Activated naive CD4-positive, alpha-beta T cell treated with anti-CD3 and anti-CD28 coated beads, Interleukin-2, amount 50 U/mL, for 72 hours (primary cell): ENCODE measurements at regions not wholly inside any gene's neighbourhood (a gene's known extent, or its start where the extent isn't known, plus 50 kb on each side); places are given as distances from the start of the nearest gene placed in this dataset.
"Not testable (repeated sequence)": the region's sequence is repeated elsewhere in the genome, so short reads cannot be mapped to it uniquely, and the experiment has no call there.

Experiments
- ATAC-seq, 2 donors: fragments of 150-1000 bp; cut with Tn5 transposase; 2 replicates each; pipeline ENCODE4 v1.10.0; 2021; ENCODE audit warnings: mild to moderate bottlenecking in 2 of 2, moderate library complexity in 2 of 2
- DNase-seq, 2 donors: peaks; one replicate each; pipeline ENCODE4 v3.0.0; 2021 to 2022; ENCODE audit warnings: low spot score in 2 of 2
- H3K27ac Mint-ChIP-seq, 2 donors: one replicate each; pipeline ENCODE4 v1.8.0; 2022; ENCODE audit warnings: mild to moderate bottlenecking in 2 of 2, mixed read lengths in 2 of 2
- H3K36me3 Mint-ChIP-seq, 2 donors: one replicate each; pipeline ENCODE4 v1.8.0; 2022; ENCODE audit warnings: mixed read lengths in 2 of 2
- H3K9me3 Mint-ChIP-seq, 2 donors: one replicate each; pipeline ENCODE4 v1.8.0; 2022; ENCODE audit warnings: mixed read lengths in 2 of 2

GRCh38 chr2:16415861-16416260 lies 249.8 kb downstream of the CYRIA start:
- H3K9me3 Mint-ChIP-seq = peaks cover 5 to 13% of the 10 kb centered on the region in 2 donors
- H3K36me3 Mint-ChIP-seq, ATAC-seq, H3K27ac Mint-ChIP-seq, DNase-seq: not testable (repeated sequence)

- Mint-ChIP-seq H3K27ac (no peak overlapping the region), H3K36me3 (no peaks in the 10 kb centered on the region), H3K9me3 (peaks cover 10 to 13% of the 10 kb centered on the region in 2 donors)
- DNase-seq = no peak
- no peak for ATAC-seq
Measured at GRCh38 chr2:16413947-16414346, 251.7 kb downstream of the CYRIA start.

GRCh38 chr2:16413285-16413684 lies 252.3 kb downstream of the CYRIA start:
- DNase-seq (no peak), ATAC-seq (no peak)
- Mint-ChIP-seq H3K27ac (no peak overlapping the region), H3K36me3 (no peaks in the 10 kb centered on the region), H3K9me3 (peaks cover 10 to 13% of the 10 kb centered on the region in 2 donors)

- no peak overlapping the region for H3K27ac Mint-ChIP-seq
- peaks cover 10 to 13% of the 10 kb centered on the region in 2 donors for H3K9me3 Mint-ChIP-seq
- ATAC-seq (no peak), DNase-seq (no peak)
- H3K36me3 Mint-ChIP-seq = no peaks in the 10 kb centered on the region
Measured at GRCh38 chr2:16412321-16413030, 253.2 kb downstream of the CYRIA start.

GRCh38 chr2:16411788-16412187 lies 253.8 kb downstream of the CYRIA start:
- Mint-ChIP-seq H3K36me3 (no peaks in the 10 kb centered on the region), H3K27ac (no peak overlapping the region), H3K9me3 (peaks cover 10 to 13% of the 10 kb centered on the region in 2 donors)
- ATAC-seq (no peak), DNase-seq (no peak)

- ATAC-seq (no peak), DNase-seq (no peak)
- Mint-ChIP-seq H3K27ac (no peak overlapping the region), H3K36me3 (no peaks in the 10 kb centered on the region), H3K9me3 (peaks cover 5 to 7% of the 10 kb centered on the region in 2 donors)
Measured at GRCh38 chr2:16409849-16410248, 255.8 kb downstream of the CYRIA start.

- peak overlapping the region in 1 of 2 donors; percentile 39 for H3K27ac Mint-ChIP-seq
- ATAC-seq (no peak), DNase-seq (no peak)
- H3K9me3 Mint-ChIP-seq = peaks cover 5 to 7% of the 10 kb centered on the region in 2 donors
- H3K36me3 Mint-ChIP-seq = no peaks in the 10 kb centered on the region
Measured at GRCh38 chr2:16409006-16409390, 256.6 kb downstream of the CYRIA start.

GRCh38 chr2:16408331-16409005 lies 257.2 kb downstream of the CYRIA start:
- H3K27ac Mint-ChIP-seq = no peak overlapping the region
- ATAC-seq = no peak

GRCh38 chr2:16407358-16407757 lies 258.3 kb downstream of the CYRIA start:
- ATAC-seq (no peak), DNase-seq (no peak)
- Mint-ChIP-seq H3K9me3 (peaks cover 5 to 7% of the 10 kb centered on the region in 2 donors), H3K36me3 (no peaks in the 10 kb centered on the region), H3K27ac (no peak overlapping the region)

More at GRCh38 chr2:16408331-16409005, 257.2 kb downstream of the CYRIA start:
- no peaks in the 10 kb centered on the region for H3K36me3 Mint-ChIP-seq
- H3K9me3 Mint-ChIP-seq = peaks cover 5 to 7% of the 10 kb centered on the region in 2 donors
- no peak for DNase-seq

- ATAC-seq (no peak), DNase-seq (no peak)
- Mint-ChIP-seq H3K36me3 (no peaks in the 10 kb centered on the region), H3K27ac (no peak overlapping the region), H3K9me3 (peaks cover 5 to 6% of the 10 kb centered on the region in 2 donors)
Measured at GRCh38 chr2:16406496-16407289, 258.9 kb downstream of the CYRIA start.

- Mint-ChIP-seq H3K36me3 (no peaks in the 10 kb centered on the region), H3K9me3 (peaks cover 0 to 5% of the 10 kb centered on the region in 2 donors), H3K27ac (no peak overlapping the region)
- DNase-seq = no peak
- no peak for ATAC-seq
Measured at GRCh38 chr2:16405551-16405950, 260.1 kb downstream of the CYRIA start.

- ATAC-seq (no peak), DNase-seq (no peak)
- no peak overlapping the region for H3K27ac Mint-ChIP-seq
- no peaks in the 10 kb centered on the region for H3K36me3 Mint-ChIP-seq
- peaks cover 0 to under 1% of the 10 kb centered on the region in 2 donors for H3K9me3 Mint-ChIP-seq
Measured at GRCh38 chr2:16404551-16405300, 260.9 kb downstream of the CYRIA start.

GRCh38 chr2:16404146-16404545 lies 261.5 kb downstream of the CYRIA start:
- DNase-seq (no peak), ATAC-seq (no peak)
- H3K9me3 Mint-ChIP-seq = no peaks in the 10 kb centered on the region
- no peak overlapping the region for H3K27ac Mint-ChIP-seq
- H3K36me3 Mint-ChIP-seq = no peaks in the 10 kb centered on the region

GRCh38 chr2:16402891-16403290 lies 262.7 kb downstream of the CYRIA start:
- ATAC-seq (no peak), DNase-seq (no peak)
- no peaks in the 10 kb centered on the region for H3K36me3 Mint-ChIP-seq
- H3K27ac Mint-ChIP-seq = no peak overlapping the region
- H3K9me3 Mint-ChIP-seq = no peaks in the 10 kb centered on the region

GRCh38 chr2:16401761-16402300 lies 263.8 kb downstream of the CYRIA start:
- H3K27ac Mint-ChIP-seq = no peak overlapping the region
- H3K36me3 Mint-ChIP-seq = no peaks in the 10 kb centered on the region
- no peak for ATAC-seq
- DNase-seq = no peak
- H3K9me3 Mint-ChIP-seq = no peaks in the 10 kb centered on the region

GRCh38 chr2:16400127-16400623 lies 265.5 kb downstream of the CYRIA start:
- Mint-ChIP-seq H3K36me3 (no peaks in the 10 kb centered on the region), H3K9me3 (no peaks in the 10 kb centered on the region), H3K27ac (no peak overlapping the region)
- DNase-seq = no peak
- no peak for ATAC-seq
